ENCODE measurements at regions not wholly inside any gene's neighbourhood (a gene's known extent, or its start where the extent isn't known, plus 50 kb on each side); places are given as distances from the start of the nearest gene placed in this dataset.

DNA sequence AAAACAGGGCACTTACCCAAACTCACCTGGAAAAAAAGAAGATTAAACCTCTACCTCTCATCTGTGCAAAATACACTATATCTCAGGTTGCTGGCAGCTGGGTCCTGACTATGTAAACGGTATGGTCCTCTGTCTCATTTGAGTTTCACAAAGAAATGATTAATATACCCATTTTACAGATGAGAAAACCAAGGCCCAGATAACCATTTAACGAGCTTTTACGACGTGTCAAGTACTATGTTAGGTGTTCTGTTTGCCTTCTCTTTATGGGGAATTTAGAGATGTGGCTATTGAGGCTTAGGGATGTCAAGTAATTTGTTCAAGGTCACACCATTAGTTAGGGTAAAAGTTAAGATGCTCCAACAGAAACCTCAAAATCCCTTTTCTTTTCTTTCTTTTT is 140.4 kb upstream of the USP24 start:
- TF ChIP-seq, protein P1, sequence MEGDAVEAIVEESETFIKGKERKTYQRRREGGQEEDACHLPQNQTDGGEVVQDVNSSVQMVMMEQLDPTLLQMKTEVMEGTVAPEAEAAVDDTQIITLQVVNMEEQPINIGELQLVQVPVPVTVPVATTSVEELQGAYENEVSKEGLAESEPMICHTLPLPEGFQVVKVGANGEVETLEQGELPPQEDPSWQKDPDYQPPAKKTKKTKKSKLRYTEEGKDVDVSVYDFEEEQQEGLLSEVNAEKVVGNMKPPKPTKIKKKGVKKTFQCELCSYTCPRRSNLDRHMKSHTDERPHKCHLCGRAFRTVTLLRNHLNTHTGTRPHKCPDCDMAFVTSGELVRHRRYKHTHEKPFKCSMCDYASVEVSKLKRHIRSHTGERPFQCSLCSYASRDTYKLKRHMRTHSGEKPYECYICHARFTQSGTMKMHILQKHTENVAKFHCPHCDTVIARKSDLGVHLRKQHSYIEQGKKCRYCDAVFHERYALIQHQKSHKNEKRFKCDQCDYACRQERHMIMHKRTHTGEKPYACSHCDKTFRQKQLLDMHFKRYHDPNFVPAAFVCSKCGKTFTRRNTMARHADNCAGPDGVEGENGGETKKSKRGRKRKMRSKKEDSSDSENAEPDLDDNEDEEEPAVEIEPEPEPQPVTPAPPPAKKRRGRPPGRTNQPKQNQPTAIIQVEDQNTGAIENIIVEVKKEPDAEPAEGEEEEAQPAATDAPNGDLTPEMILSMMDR (IDR thresholded peaks at IDR 0.05): no peak
- TF ChIP-seq ZFX (IDR thresholded peaks at IDR 0.05; ENCODE audit: borderline replicate concordance): no peak
- no peak overlapping the region for H3K27ac ChIP-seq

DNA sequence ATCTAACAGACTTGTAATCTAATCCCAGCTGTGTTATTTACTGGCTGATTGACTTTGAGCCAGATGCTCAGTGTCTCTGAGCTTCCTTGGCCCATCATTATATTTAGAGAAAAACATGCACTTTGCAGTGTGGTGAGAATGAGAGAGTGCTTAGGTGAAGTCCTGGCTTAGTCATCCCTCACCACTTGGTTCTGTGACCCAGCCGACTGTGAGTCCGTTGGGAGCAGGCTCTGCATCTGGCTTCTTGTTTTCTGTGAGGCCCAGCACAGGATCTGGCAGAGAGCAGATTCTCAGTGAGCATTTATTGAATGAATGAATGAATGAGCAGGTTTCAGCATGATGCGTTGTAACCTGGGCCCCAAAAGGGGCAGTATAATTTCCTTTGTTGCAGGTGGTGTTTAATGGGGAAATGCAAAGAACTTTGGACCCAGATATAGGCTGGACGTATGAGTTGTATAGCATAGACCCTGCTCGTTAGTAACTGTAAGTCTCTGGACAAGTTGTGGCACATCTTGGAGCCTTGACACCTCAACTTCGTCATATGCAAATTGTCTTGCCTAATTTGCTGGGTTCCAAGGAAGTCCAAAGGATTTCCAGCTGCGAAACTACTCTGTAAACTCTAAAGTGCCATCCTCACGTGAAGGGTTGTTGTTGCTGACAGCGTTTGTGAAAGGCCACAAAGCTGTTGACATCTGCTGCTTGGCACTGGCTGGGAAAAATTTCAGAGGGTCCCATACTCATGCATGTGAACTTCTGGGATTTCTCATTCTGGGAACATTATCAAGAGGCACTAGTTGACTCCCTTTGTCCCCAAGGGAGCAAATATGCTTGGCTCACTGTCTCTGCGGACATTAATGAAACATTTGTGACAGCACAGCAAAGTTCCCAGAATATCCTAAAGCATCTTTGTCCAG is 138.8 kb upstream of the USP24 start:
- H3K27ac ChIP-seq: no peak overlapping the region
- TF ChIP-seq ZFX (IDR thresholded peaks at IDR 0.05; ENCODE audit: borderline replicate concordance): no peak
- TF ChIP-seq, protein P1 (IDR thresholded peaks at IDR 0.05): no peak

DNA sequence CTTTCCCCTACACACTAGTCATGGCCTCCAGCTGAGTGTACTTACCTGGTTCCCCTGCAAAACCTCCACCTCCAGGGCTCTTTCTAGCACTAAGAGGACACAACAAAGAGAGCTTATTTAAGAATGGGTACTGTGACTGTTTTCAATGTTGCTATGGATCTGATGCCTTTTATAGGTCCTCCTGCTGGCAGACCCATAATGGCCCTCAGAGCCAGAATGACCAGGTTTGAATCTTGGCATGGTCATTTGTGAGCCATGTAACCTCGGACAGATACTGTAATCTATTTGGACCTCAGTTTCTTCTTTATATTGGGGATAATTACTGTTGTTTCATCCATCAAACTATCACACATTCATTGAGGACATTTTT is 137.6 kb upstream of the USP24 start:
- no peak overlapping the region for H3K27ac ChIP-seq
- no peak for TF ChIP-seq ZFX (IDR thresholded peaks at IDR 0.05; ENCODE audit: borderline replicate concordance)
- TF ChIP-seq, protein P1 (IDR thresholded peaks at IDR 0.05): no peak

DNA sequence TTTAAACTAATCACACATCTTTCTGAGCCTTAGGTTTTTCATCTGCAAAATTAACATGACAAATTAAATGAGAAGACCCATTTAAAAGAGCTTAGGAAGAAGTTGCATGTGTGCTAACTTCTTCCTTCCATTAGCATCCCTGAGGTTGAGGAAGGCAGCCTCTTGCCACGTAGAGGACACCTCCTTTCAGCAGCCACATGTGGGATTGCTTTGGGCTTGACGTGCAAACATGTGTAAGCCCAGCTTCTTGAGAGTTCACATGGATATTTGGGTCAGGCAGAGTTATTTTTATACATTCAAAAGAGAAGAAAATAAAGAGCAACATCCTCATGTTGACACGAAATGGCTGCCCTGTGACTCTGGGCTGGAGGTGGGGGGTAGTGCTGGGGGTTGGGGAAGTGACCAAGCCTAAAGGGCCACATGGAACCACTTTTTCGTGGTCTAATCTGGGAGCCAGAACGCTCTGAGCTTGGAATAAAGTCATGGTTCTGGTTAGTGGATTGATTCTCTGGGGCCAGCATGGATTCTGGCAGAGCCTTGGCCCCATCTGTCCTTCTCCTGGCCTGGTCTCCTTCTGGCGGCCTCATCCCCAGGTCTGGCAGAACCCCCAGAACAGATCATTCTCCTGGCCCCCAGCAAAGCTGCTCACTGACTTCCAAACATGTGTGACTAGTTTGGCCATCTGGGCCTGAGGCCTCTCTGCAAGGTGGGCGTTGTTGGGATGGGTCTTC is 137.1 kb upstream of the USP24 start:
- TF ChIP-seq, protein P1 (IDR thresholded peaks at IDR 0.05): no peak
- no peak for TF ChIP-seq ZFX (IDR thresholded peaks at IDR 0.05; ENCODE audit: borderline replicate concordance)

DNA sequence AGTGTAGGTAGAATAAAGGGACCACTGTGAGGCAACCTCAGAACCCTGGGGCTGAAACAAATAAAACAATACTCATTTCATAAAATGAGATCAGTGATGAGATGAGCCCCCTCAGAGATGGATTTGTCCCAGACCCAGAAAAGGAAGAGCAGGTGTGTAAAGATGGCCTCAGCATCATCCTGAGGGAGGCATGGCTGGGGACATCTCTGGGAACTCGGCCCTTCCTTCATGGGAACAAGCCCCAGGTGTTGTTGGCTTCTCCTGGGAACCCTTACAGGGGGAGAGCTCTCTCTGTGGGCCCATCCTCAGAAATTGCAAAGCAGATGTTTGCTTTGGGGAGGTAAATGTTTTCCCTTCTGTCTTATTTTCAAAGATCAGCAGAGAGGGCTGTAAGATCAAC is 133.2 kb upstream of the USP24 start:
- no peak overlapping the region for H3K27ac ChIP-seq
- TF ChIP-seq, protein P1 (IDR thresholded peaks at IDR 0.05): no peak
- TF ChIP-seq ZFX (IDR thresholded peaks at IDR 0.05; ENCODE audit: borderline replicate concordance): no peak

More for the DNA sequence above, 137.1 kb upstream of the USP24 start:
- H3K27ac ChIP-seq: no peak overlapping the region

DNA sequence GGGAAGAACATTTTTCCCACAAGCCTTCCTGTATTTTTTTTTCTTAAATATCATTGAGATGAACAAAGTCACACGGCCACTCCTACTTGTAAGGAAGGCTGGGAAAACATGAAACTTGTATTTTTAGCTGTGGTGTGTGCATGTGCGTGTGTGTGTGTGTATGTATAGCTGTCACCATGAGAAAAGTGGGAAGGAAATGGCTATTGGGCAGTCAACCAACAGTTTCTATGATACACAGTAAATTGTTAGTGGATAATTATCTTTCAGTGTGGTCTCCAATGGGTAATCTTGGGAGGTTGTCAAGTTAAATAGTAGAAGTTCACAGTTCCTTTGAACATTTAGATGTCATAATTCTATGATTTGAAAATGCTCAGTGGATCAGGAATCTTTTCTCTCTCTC is 132.7 kb upstream of the USP24 start:
- no peak overlapping the region for H3K27ac ChIP-seq
- TF ChIP-seq, protein P1 (IDR thresholded peaks at IDR 0.05): no peak
- no peak for TF ChIP-seq ZFX (IDR thresholded peaks at IDR 0.05; ENCODE audit: borderline replicate concordance)

DNA sequence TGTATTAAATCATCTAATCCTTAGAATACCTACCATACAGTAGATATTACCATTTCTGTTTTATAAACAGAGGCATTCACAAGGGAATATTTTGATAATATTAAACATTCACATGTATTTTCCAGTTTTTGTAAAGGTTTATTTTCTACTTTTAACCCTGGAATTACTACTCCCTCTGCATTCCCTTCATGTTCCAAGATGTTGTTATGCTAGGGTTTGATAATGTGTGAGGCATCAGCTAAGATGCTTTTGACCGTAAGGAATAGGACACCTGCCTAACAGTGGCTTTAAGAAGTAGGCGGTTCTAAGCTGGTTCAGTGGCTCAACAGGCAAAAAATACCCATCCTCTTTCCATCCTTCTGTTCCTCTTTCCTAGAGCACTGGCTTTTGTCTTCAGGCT is 131.9 kb upstream of the USP24 start:
- no peak for TF ChIP-seq ZFX (IDR thresholded peaks at IDR 0.05; ENCODE audit: borderline replicate concordance)
- TF ChIP-seq, protein P1 (IDR thresholded peaks at IDR 0.05): no peak

More for the DNA sequence above, 131.9 kb upstream of the USP24 start:
- no peak overlapping the region for H3K27ac ChIP-seq

Measured in 22Rv1 (cell line).